ENCODE measurements at regions not wholly inside any gene's neighbourhood (a gene's known extent, or its start where the extent isn't known, plus 50 kb on each side); places are given as distances from the start of the nearest gene placed in this dataset.

DNA sequence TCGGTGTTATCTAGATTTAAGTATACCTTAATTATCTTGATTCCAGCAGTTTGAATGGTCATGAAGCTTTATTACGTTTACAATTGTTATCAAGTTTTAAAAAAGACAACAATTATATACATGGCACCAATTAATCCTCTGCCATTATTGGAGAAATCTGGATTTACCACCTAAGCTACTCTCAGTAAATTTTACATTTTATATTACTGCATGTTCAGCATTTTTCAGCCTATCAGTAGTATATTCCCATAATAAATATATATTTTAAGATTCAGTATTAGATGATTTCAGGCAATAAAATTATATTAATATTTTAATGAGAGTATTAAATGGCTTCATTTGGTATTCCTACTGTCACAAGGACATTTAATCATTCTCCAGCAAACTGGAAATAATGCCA lies 264.5 kb upstream of the PRDM9 start:
- no peak overlapping the region for H3K27ac ChIP-seq (ENCODE audit: extremely low read length, insufficient read depth, low read length)
- no peaks in the 10 kb centered on the region for H4K20me1 ChIP-seq (ENCODE audit: insufficient read depth, low read length)
- BruUV-seq (replicated peaks): no TSS peak
- intact Hi-C loops (cut with micrococcal nuclease; ENCODE audit: unreplicated experiment) (no loop called here), in situ Hi-C loops (cut with HindIII; ENCODE audit: extremely low pct_ligation_motif_present, low pct_unique_long_range_greater_than_20kb) (no loop called here)
- H3K4me2 ChIP-seq (ENCODE audit: low read depth, low read length): no peak overlapping the region
- TF ChIP-seq MAFK (conservative IDR thresholded peaks at IDR 0.05 in 1 of 2, IDR thresholded peaks at IDR 0.05 in 1 of 2; ENCODE audit: low read length in 2 of 2): peak; percentile 30 to 71; a peak in 3 of 4 replicates
- TF ChIP-seq MAFF (IDR thresholded peaks at IDR 0.05; ENCODE audit: low read depth, low read length): peak; percentile 17; the same call in 1 of the 2 replicates
- no peak for TF ChIP-seq ZNF235 (CRISPR knock-in tag; IDR thresholded peaks at IDR 0.05; ENCODE audit: borderline replicate concordance)
- no peaks in the 10 kb centered on the region for H3K79me2 ChIP-seq (ENCODE audit: insufficient read depth, low read length)
- no peaks in the 10 kb centered on the region for H3K4me1 ChIP-seq (ENCODE audit: insufficient read depth, low read length)
- POLR2A ChIA-PET: no interaction called here
- no peak overlapping the region for H3K4me3 ChIP-seq (replicated peaks in 1 of 3; ENCODE audit: insufficient read depth in 1 of 3, low read depth in 2 of 3, low read length in 3 of 3)
- ATAC-seq: no peak
- DNase-seq (ENCODE audit: low spot score): no peak
- 3% methylated on average over 2 of the region's 2 CpGs for WGBS (ENCODE audit: low lambda C conversion rate)
- H2AFZ ChIP-seq (ENCODE audit: low read length): no peak overlapping the region
- H3K27me3 ChIP-seq (ENCODE audit: control insufficient read depth in 1 of 2, insufficient read depth in 2 of 2, low read length in 2 of 2): no peaks in the 10 kb centered on the region
- H3K9ac ChIP-seq (ENCODE audit: insufficient read depth, low read depth, low read length): no peak overlapping the region
- no peaks in the 10 kb centered on the region for H3K9me3 ChIP-seq (ENCODE audit: low read length)
- no peaks in the 10 kb centered on the region for H3K36me3 ChIP-seq (replicated peaks in 1 of 2; ENCODE audit: control insufficient read depth in 1 of 2, insufficient read depth in 2 of 2, low read length in 2 of 2)
- FAIRE-seq: no peak
- CTCF ChIA-PET (ENCODE audit: low intra/inter-chr PET ratio, low total read pairs): no interaction called here

GRCh38 chr5:23235246-23235645 lies 272.2 kb upstream of the PRDM9 start:
- no peak for ATAC-seq
- Histone ChIP-seq H3K9me3 (ENCODE audit: low read length) (no peaks in the 10 kb centered on the region), H3K4me2 (ENCODE audit: low read depth, low read length) (no peak overlapping the region), H3K27ac (ENCODE audit: extremely low read length, insufficient read depth, low read length) (no peak overlapping the region), H4K20me1 (ENCODE audit: insufficient read depth, low read length) (no peaks in the 10 kb centered on the region), H2AFZ (ENCODE audit: low read length) (no peak overlapping the region), H3K27me3 (ENCODE audit: control insufficient read depth in 1 of 2, insufficient read depth in 2 of 2, low read length in 2 of 2) (no peaks in the 10 kb centered on the region), H3K4me1 (ENCODE audit: insufficient read depth, low read length) (no peaks in the 10 kb centered on the region), H3K79me2 (ENCODE audit: insufficient read depth, low read length) (no peaks in the 10 kb centered on the region), H3K9ac (ENCODE audit: insufficient read depth, low read depth, low read length) (no peak overlapping the region), H3K36me3 (replicated peaks in 1 of 2; ENCODE audit: control insufficient read depth in 1 of 2, insufficient read depth in 2 of 2, low read length in 2 of 2) (no peaks in the 10 kb centered on the region), H3K4me3 (replicated peaks in 1 of 3; ENCODE audit: insufficient read depth in 1 of 3, low read depth in 2 of 3, low read length in 3 of 3) (no peak overlapping the region)
- ChIA-PET POLR2A (no interaction called here), CTCF (ENCODE audit: low intra/inter-chr PET ratio, low total read pairs) (no interaction called here)
- 0% methylated on average over 1 of the region's 1 CpG for WGBS (ENCODE audit: low lambda C conversion rate)
- in situ Hi-C loops (cut with HindIII; ENCODE audit: extremely low pct_ligation_motif_present, low pct_unique_long_range_greater_than_20kb) (no loop called here), intact Hi-C loops (cut with micrococcal nuclease; ENCODE audit: unreplicated experiment) (no loop called here)
- TF ChIP-seq ZIK1 (CRISPR knock-in tag; IDR thresholded peaks at IDR 0.05; ENCODE audit: borderline replicate concordance, low read depth) (no peak), AKAP8 (CRISPR knock-in tag; IDR thresholded peaks at IDR 0.05) (no peak), ATF7-NPFF (CRISPR knock-in tag; IDR thresholded peaks at IDR 0.05; ENCODE audit: low read depth) (no peak), ZNF235 (CRISPR knock-in tag; IDR thresholded peaks at IDR 0.05; ENCODE audit: borderline replicate concordance) (no peak), SIN3B (IDR thresholded peaks at IDR 0.05; ENCODE audit: low read length) (no peak), ZNF234 (CRISPR knock-in tag; conservative IDR thresholded peaks at IDR 0.05) (no peak), HCFC1 (IDR thresholded peaks at IDR 0.05; ENCODE audit: low read depth, low read length) (no peak), XBP1 (CRISPR knock-in tag; IDR thresholded peaks at IDR 0.05) (no peak), RAD21 (CRISPR knock-in tag; IDR thresholded peaks at IDR 0.05) (no peak), NFKB2 (CRISPR knock-in tag; IDR thresholded peaks at IDR 0.05; ENCODE audit: borderline replicate concordance) (no peak), HHEX (CRISPR knock-in tag; IDR thresholded peaks at IDR 0.05) (no peak), SMC3 (IDR thresholded peaks at IDR 0.05; ENCODE audit: low read length) (no peak), TIGD3 (CRISPR knock-in tag; IDR thresholded peaks at IDR 0.05; ENCODE audit: borderline replicate concordance) (no peak)
- TF ChIP-seq, protein P1, sequence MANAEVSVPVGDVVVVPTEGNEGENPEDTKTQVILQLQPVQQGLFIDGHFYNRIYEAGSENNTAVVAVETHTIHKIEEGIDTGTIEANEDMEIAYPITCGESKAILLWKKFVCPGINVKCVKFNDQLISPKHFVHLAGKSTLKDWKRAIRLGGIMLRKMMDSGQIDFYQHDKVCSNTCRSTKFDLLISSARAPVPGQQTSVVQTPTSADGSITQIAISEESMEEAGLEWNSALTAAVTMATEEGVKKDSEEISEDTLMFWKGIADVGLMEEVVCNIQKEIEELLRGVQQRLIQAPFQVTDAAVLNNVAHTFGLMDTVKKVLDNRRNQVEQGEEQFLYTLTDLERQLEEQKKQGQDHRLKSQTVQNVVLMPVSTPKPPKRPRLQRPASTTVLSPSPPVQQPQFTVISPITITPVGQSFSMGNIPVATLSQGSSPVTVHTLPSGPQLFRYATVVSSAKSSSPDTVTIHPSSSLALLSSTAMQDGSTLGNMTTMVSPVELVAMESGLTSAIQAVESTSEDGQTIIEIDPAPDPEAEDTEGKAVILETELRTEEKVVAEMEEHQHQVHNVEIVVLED (CRISPR knock-in tag; IDR thresholded peaks at IDR 0.05; ENCODE audit: borderline replicate concordance): no peak
- BruUV-seq (replicated peaks): no TSS peak
- DNase-seq (ENCODE audit: low spot score): no peak
- FAIRE-seq: no peak

Measured in HepG2 (cell line).